Astrocyte of the cerebellum (primary cell): ENCODE measurements at regions not wholly inside any gene's neighbourhood (a gene's known extent, or its start where the extent isn't known, plus 50 kb on each side); places are given as distances from the start of the nearest gene placed in this dataset.
A peak's percentile ranks its signal among the peaks of the same experiment; 100 is the strongest.
"Not testable (repeated sequence)": the region's sequence is repeated elsewhere in the genome, so short reads cannot be mapped to it uniquely, and the experiment has no call there.

ENCODE experiments used
- DNase-seq: peaks from one replicate; pipeline ENCODE4 v3.0.0-alpha.2; 2011; ENCODE audit warnings: low read depth
- H3K4me3 ChIP-seq: 2 replicates; pipeline ENCODE4 v1.5.1; 2011; ENCODE audit warnings: mild to moderate bottlenecking, low read depth, low read length, moderate library complexity
- in situ Hi-C: cut with HindIII; loops from 2 replicates; pipeline ENCODE4 v1.10.0; 2017; ENCODE audit warnings: low sequenced_read_pairs
- TF ChIP-seq, protein P1 (sequence below): IDR thresholded peaks from 2 replicates; pipeline ENCODE4 v1.5.1; 2012; ENCODE audit warnings: low read length, low read depth, moderate library complexity, mild to moderate bottlenecking; ENCODE audit errors: missing control alignments

DNA sequence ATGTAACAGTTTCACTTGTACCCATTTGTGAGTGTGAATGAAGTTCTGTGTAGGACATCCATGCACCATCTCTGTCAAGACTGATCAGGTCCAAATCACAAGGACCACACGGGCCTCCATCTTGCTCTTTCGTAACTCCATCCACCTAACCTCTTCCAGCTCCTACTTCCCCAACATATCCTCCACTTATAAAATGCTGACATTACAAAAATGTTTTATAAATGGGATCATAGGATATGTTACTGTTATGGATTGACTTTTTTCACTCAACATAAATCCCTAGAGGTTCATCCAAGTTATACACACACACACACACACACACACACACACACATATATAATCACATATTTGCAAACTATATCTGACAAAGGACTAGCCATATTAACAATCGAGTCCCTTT, 476.8 kb downstream of the ZNF516 start:
- no peak overlapping the region for H3K4me3 ChIP-seq
- DNase-seq: no peak
- TF ChIP-seq, protein P1, sequence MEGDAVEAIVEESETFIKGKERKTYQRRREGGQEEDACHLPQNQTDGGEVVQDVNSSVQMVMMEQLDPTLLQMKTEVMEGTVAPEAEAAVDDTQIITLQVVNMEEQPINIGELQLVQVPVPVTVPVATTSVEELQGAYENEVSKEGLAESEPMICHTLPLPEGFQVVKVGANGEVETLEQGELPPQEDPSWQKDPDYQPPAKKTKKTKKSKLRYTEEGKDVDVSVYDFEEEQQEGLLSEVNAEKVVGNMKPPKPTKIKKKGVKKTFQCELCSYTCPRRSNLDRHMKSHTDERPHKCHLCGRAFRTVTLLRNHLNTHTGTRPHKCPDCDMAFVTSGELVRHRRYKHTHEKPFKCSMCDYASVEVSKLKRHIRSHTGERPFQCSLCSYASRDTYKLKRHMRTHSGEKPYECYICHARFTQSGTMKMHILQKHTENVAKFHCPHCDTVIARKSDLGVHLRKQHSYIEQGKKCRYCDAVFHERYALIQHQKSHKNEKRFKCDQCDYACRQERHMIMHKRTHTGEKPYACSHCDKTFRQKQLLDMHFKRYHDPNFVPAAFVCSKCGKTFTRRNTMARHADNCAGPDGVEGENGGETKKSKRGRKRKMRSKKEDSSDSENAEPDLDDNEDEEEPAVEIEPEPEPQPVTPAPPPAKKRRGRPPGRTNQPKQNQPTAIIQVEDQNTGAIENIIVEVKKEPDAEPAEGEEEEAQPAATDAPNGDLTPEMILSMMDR: no peak
- in situ Hi-C loops: no loop called here

DNA sequence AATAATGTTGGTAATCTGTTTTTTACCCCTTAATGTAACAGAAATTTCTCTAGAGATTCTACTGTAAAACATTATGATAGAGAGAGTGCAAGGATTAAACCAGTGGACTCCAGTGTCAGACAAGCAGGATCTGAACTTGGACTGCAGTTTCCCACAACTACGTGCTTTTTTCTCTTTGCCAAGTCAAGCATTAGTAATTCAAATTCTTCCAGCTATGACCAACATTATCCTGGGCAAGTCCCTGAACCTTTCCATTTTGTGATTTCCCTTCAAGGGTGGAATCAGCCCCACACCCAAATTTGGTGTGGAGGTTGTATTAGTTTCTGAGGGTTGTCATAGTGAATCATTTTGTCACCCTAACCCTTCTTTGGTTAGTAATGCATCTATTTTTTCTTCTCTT, 482.0 kb downstream of the ZNF516 start:
- no peak overlapping the region for H3K4me3 ChIP-seq
- peak; percentile 28 for DNase-seq
- TF ChIP-seq, protein P1: no peak
- in situ Hi-C loops: no loop called here

DNA sequence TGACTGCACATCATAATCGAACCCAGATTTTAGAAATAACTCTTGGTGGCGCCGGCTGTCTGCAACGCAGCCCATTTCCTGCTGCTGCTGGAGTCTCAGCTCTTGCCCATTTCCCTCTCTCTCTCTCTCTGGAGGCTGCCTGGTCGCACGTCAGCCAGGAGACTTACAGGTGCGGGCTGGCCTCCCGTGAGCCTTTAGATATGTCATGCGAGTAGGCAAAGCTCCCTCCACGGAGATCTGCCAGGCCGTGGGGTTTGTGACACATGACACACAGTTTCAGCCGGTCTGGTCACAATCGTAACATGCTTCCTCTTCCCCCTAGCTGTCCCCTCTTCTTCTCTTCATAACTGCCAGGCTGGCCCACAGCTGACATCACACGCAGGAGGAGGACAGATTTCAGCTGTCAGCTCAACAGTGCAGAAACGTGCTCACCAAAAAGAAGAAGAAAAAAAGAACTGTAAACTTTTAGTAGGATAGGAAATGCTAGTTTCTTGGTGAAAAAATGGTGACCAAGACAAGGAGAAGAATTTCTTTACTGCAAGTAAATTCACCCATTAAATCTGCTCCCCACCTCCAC, 489.3 kb downstream of the ZNF516 start:
- in situ Hi-C loops: no loop called here
- TF ChIP-seq, protein P1: no peak
- DNase-seq: no peak
- no peak overlapping the region for H3K4me3 ChIP-seq

DNA sequence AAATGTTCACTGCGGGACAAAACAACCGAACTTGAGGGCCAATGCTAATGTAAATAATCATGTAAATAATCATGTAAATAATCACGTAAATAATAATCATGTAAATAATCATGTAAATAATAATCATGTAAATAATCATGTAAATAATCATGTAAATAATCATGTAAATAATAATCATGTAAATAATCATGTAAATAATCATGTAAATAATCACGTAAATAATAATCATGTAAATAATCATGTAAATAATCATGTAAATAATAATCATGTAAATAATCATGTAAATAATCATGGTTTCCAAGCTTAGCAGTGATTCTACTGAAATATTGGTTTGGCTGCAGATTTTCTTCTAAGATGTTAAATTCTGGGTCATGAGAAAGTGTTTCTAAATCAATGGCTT, 507.1 kb downstream of the ZNF516 start:
- in situ Hi-C loops, DNase-seq, H3K4me3 ChIP-seq: not testable (repeated sequence)

DNA sequence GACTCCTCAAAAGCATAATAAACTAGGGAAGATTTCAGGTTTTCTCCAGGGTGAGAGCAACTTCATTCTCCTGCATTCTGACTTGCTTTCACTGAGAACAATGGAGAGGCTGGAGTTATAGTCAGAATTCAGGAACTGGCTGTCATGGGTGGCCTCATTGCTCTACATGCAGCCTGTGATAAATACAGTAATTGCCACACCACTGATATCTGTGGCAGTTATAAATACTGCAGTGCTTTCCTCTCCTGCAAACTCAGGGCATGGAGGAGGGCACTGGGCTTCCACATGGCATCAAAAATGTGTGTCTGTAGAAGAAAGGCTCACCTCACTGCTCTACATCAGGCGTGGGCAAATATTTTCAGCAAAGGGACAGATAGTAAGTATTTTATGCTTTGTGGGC, 510.2 kb downstream of the ZNF516 start:
- TF ChIP-seq, protein P1: no peak
- H3K4me3 ChIP-seq: no peak overlapping the region
- in situ Hi-C loops: no loop called here
- DNase-seq: no peak

DNA sequence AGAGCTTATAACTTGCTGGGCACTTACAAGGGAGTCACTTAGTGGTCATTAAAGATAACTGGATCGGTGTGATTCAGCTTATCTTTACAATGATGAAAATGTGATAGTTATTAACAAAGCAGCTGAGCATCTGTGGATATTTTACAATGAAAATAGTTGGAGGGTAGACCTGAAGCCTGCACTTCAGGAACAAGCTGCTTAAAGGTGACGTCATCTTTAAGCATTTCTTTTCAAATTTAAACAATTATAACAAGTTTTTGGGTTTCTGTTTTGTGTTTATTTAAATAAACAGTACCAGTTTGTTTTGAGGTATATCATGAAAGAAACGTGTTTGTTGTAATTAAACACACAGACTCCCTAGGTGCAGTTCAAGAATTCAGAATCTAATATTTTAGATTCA, 513.9 kb downstream of the ZNF516 start:
- no peak for DNase-seq
- TF ChIP-seq, protein P1: no peak
- in situ Hi-C loops: no loop called here
- H3K4me3 ChIP-seq: no peak overlapping the region

DNA sequence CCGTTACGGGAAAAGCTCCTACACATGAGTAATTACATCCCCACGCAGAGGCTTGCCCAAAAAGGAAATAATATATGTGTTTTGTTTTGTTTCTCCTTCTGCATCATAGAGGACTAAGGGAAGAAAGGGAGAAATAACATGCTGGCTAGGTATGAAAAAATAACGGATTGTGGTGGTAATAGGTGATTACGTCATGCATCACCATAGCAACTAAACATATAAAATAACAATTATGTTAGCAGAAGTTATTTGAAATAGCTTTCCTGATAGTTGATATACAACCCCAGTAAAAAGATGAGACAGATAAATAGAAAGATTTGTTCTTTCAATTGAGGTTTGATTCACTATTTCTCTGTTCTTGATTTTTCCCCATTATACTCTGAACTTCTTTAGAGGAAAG, 518.0 kb downstream of the ZNF516 start:
- in situ Hi-C loops: no loop called here
- H3K4me3 ChIP-seq: no peak overlapping the region
- TF ChIP-seq, protein P1: no peak
- DNase-seq: no peak
